ENCODE measurements at regions not wholly inside any gene's neighbourhood (a gene's known extent, or its start where the extent isn't known, plus 50 kb on each side); places are given as distances from the start of the nearest gene placed in this dataset.

DNA sequence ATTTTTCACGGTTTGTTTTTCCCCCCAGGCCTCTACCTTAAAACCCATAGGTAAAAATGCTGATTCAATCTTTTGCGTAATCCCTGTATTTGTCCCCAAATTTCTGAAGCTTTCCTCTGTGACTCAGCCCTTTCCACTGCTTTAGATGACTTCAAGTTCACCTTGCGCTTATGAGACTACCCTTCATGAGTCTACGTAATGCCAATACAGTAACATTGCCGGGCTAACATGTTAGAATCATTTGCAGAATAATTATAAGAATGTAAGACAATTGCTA is 283.0 kb downstream of the TMX3 start:
- intact Hi-C loops (cut with micrococcal nuclease), result no loop called here
- CTCF ChIA-PET, result no interaction called here
- Mint-ChIP-seq H3K27me3 (ENCODE audit: low read depth) (no peaks in the 10 kb centered on the region), H3K4me3 (no peak overlapping the region), H3K36me3 (ENCODE audit: low read depth) (no peaks in the 10 kb centered on the region), H3K9me3 (no peaks in the 10 kb centered on the region), H3K4me1 (ENCODE audit: low read depth) (peaks cover 4% of the 10 kb centered on the region), H3K27ac (no peak overlapping the region)
- no peak for DNase-seq

DNA sequence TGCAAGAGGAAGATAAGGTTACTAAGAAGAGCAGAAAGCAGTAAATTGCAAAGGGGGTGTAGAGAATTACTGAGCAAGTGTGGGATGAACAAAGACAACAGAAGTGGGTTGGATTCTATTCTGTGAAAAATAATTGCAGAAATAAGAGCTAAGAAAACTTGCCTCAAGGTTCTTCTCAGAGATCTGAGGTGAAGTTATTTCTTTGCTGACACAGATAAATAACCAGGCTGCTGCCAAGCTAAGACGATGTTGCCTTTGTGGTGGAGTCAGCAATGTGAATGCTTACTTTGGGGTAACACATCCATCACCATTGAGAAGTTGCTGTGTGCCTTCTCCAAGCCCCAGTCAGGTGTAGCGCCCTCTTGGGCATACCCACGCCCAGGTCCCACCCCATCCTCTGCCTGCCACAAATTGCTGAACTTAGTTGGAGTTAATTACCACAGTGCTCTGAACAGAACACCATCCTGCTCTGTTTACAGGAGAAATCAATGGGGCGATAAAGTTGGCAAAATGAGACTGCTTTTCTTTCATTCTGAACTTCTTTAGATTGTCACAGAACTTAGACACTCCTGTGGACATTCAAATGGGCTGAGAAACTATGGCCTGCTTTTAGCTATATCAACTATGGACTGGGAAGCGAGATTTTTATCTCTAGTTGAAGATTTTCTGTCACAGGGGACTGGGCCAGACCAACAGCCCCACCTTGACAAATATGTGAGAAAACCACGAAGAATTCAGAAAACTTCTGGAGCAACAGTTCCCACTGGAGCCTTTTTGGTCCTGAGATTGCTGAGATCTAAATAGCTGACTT is 283.6 kb downstream of the TMX3 start:
- Mint-ChIP-seq H3K36me3 (ENCODE audit: low read depth) (no peaks in the 10 kb centered on the region), H3K27ac (no peak overlapping the region), H3K9me3 (no peaks in the 10 kb centered on the region), H3K27me3 (ENCODE audit: low read depth) (no peaks in the 10 kb centered on the region), H3K4me3 (no peak overlapping the region), H3K4me1 (ENCODE audit: low read depth) (peaks cover 1% of the 10 kb centered on the region)
- CTCF ChIA-PET, result no interaction called here
- intact Hi-C loops (cut with micrococcal nuclease), result no loop called here
- DNase-seq, result no peak

DNA sequence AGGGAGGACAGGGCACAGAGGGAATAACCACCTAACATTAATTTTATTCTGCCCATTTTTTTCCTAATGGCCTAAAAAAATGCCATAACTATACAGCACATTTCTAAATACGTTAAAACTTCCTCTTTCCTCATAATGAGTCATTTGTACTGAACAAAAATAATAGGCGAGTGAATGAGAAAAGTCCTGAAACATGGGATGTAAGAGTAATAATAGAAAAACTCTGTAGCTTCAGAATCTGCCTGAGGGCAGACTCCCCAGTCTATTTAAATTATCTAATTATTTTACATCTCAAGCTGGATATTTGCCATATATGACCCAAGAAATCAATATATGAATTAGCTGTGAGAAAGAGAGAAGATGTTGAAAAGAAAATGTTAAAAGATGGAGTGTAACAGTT is 285.1 kb downstream of the TMX3 start:
- CTCF ChIA-PET, result no interaction called here
- no peak overlapping the region for H3K4me3 Mint-ChIP-seq
- no peak overlapping the region for H3K27ac Mint-ChIP-seq
- no peaks in the 10 kb centered on the region for H3K9me3 Mint-ChIP-seq
- no peak for DNase-seq
- H3K4me1 Mint-ChIP-seq (ENCODE audit: low read depth), result no peaks in the 10 kb centered on the region
- H3K36me3 Mint-ChIP-seq (ENCODE audit: low read depth), result no peaks in the 10 kb centered on the region
- intact Hi-C loops (cut with micrococcal nuclease), result no loop called here
- H3K27me3 Mint-ChIP-seq (ENCODE audit: low read depth), result no peaks in the 10 kb centered on the region

DNA sequence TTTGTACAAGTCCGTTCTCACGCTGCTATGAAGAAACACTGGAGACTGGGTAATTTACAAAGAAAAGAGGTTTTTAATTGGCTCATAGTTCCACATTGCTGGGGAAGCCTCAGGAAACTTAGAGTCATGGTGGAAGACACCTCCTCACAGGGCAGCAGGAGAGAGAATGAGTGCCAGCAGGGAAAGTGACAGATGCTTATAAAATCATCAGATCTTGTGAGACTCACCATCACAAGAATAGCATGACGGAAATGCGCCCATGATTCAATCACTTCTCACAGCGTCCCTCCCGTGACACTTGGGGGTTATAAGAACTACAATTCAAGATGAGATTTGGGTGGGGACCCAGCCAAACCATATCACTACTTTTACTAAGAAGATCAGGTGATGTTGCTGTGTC is 285.8 kb downstream of the TMX3 start:
- no peaks in the 10 kb centered on the region for H3K27me3 Mint-ChIP-seq (ENCODE audit: low read depth)
- H3K9me3 Mint-ChIP-seq, result no peaks in the 10 kb centered on the region
- DNase-seq, result no peak
- CTCF ChIA-PET, result no interaction called here
- no peak overlapping the region for H3K4me3 Mint-ChIP-seq
- H3K4me1 Mint-ChIP-seq (ENCODE audit: low read depth), result no peaks in the 10 kb centered on the region
- no peak overlapping the region for H3K27ac Mint-ChIP-seq
- intact Hi-C loops (cut with micrococcal nuclease), result no loop called here
- no peaks in the 10 kb centered on the region for H3K36me3 Mint-ChIP-seq (ENCODE audit: low read depth)

DNA sequence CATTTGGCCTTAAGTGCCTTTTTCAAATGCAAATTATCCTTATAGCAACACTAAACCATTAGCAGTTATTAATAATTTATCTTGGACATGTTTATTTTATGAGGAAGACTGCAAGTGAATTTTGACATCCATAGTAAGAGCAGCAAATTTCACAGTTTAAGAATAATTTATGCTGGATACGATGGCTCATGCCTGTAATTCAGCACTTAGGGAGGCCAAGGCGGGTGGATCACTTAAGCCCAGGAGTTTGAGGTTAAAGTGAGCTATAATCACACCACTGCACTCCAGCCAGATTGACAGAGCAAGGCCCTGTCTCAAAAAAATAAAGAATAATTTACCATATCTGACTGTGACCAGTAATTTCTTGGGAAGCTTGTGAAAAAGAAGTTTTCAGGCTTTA is 286.2 kb downstream of the TMX3 start:
- Mint-ChIP-seq H3K9me3 (no peaks in the 10 kb centered on the region), H3K4me3 (no peak overlapping the region)
- intact Hi-C loops (cut with micrococcal nuclease), result no loop called here

DNA sequence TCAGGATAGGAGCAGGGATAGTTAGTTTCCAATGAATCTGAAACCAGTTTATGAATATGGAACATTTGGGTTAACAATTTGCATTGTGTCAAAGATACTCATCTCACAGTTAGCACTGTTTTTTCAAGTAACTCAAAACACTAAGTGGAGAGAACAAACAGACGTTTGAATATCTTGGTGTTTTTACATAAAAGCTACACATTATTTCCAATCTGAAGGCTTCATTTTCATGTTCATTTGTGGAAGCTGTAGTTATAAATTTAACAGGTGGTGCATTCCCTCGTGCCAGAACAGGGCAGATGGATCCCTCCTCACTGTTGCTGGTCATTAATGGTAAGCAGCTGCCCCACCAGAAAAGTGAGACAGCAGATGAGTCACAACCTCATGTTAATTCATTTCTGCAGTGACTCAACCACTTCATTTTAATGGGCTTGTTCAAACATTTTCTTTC is 286.9 kb downstream of the TMX3 start:
- Mint-ChIP-seq H3K4me3 (no peak overlapping the region), H3K27me3 (ENCODE audit: low read depth) (no peaks in the 10 kb centered on the region)
- intact Hi-C loops (cut with micrococcal nuclease), result no loop called here

More for the DNA sequence above, 286.2 kb downstream of the TMX3 start:
- Mint-ChIP-seq H3K4me1 (ENCODE audit: low read depth) (no peaks in the 10 kb centered on the region), H3K27me3 (ENCODE audit: low read depth) (no peaks in the 10 kb centered on the region), H3K27ac (no peak overlapping the region), H3K36me3 (ENCODE audit: low read depth) (no peaks in the 10 kb centered on the region)
- no peak for DNase-seq
- CTCF ChIA-PET, result no interaction called here

DNA sequence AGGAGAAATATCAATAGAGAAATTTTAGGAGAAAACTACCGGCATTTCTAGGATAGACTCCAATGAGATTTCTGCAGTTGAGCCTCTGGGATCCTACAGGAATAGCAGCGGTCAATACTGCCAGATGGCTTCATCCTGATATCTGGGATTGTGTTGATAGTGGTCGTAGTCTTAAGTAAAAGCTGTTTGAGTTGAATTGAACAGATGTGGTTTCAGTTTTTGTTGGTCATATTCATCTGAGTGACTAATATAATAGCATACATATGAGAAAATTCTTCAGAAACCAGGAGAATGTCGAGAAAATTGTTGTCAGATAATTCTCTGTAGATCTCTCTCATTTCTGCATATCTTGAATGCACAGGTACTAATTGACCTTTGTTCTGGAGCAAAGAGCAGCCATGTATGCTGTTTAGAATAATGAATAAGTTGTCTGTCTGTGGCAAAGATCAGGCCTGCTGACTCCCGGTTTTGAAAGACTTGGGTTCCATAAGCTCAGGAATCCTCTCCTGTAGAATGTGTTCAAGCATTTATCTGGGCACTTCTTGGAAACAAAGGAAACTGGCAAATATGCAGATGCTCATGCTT is 288.1 kb downstream of the TMX3 start:
- intact Hi-C loops (cut with micrococcal nuclease), result no loop called here
- H3K27me3 Mint-ChIP-seq (ENCODE audit: low read depth), result no peaks in the 10 kb centered on the region
- no peaks in the 10 kb centered on the region for H3K36me3 Mint-ChIP-seq (ENCODE audit: low read depth)
- no peak overlapping the region for H3K4me3 Mint-ChIP-seq
- H3K9me3 Mint-ChIP-seq, result peaks cover 7% of the 10 kb centered on the region
- H3K27ac Mint-ChIP-seq, result no peak overlapping the region
- H3K4me1 Mint-ChIP-seq (ENCODE audit: low read depth), result no peaks in the 10 kb centered on the region
- CTCF ChIA-PET, result no interaction called here
- no peak for DNase-seq

More for the DNA sequence above, 286.9 kb downstream of the TMX3 start:
- Mint-ChIP-seq H3K27ac (no peak overlapping the region), H3K9me3 (peaks cover 2% of the 10 kb centered on the region), H3K36me3 (ENCODE audit: low read depth) (no peaks in the 10 kb centered on the region), H3K4me1 (ENCODE audit: low read depth) (no peaks in the 10 kb centered on the region)
- CTCF ChIA-PET, result no interaction called here
- DNase-seq, result no peak

- Mint-ChIP-seq H3K36me3 (ENCODE audit: low read depth) (no peaks in the 10 kb centered on the region), H3K4me3 (no peak overlapping the region), H3K9me3 (peaks cover 7% of the 10 kb centered on the region), H3K27me3 (ENCODE audit: low read depth) (peaks cover 2% of the 10 kb centered on the region), H3K27ac (no peak overlapping the region), H3K4me1 (ENCODE audit: low read depth) (no peaks in the 10 kb centered on the region)
- DNase-seq, result no peak
- CTCF ChIA-PET, result interaction anchor here (0.6 kb wide), 1 partner anchor 14 kb away, joined by 3 read pairs; no protein-coding TSS in a partner anchor
- intact Hi-C loops (cut with micrococcal nuclease), result no loop called here
Measured at GRCh38 chr18:68418881-68419280, 296.0 kb downstream of the TMX3 start.

GRCh38 chr18:68418226-68418868 is 296.6 kb downstream of the TMX3 start:
- CTCF ChIA-PET, result no interaction called here
- Mint-ChIP-seq H3K4me3 (no peak overlapping the region), H3K9me3 (peaks cover 7% of the 10 kb centered on the region), H3K4me1 (ENCODE audit: low read depth) (no peaks in the 10 kb centered on the region), H3K36me3 (ENCODE audit: low read depth) (no peaks in the 10 kb centered on the region), H3K27me3 (ENCODE audit: low read depth) (peaks cover 2% of the 10 kb centered on the region), H3K27ac (no peak overlapping the region)
- intact Hi-C loops (cut with micrococcal nuclease), result no loop called here
- no peak for DNase-seq

DNA sequence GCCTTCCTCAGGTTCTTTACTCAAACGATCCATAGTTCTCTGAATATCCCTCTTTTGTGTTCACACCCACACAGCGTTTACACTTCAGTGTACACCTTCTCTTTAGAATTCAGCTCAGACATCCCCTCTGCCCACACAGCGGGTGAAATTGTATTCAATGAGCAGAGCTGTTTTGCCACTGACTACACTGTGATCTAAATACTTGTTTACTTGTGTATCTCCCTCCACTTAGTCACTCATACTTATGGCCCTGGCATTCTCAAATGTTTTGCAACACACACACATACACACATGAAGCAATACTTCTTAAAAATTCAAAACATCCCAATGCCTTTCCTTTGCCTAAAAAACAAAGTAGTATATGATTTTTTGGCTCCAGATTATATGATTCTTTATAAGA is 297.1 kb downstream of the TMX3 start:
- intact Hi-C loops (cut with micrococcal nuclease), result no loop called here
- no peaks in the 10 kb centered on the region for H3K4me1 Mint-ChIP-seq (ENCODE audit: low read depth)
- CTCF ChIA-PET, result no interaction called here
- peaks cover 5% of the 10 kb centered on the region for H3K9me3 Mint-ChIP-seq
- no peaks in the 10 kb centered on the region for H3K36me3 Mint-ChIP-seq (ENCODE audit: low read depth)
- no peak overlapping the region for H3K4me3 Mint-ChIP-seq
- H3K27ac Mint-ChIP-seq, result no peak overlapping the region
- H3K27me3 Mint-ChIP-seq (ENCODE audit: low read depth), result peaks cover 2% of the 10 kb centered on the region
- DNase-seq, result no peak

GRCh38 chr18:68417166-68417799 is 297.6 kb downstream of the TMX3 start:
- no peak overlapping the region for H3K4me3 Mint-ChIP-seq
- H3K27ac Mint-ChIP-seq, result no peak overlapping the region
- intact Hi-C loops (cut with micrococcal nuclease), result no loop called here
- no peak for DNase-seq
- H3K27me3 Mint-ChIP-seq (ENCODE audit: low read depth), result peaks cover 2% of the 10 kb centered on the region
- no peaks in the 10 kb centered on the region for H3K4me1 Mint-ChIP-seq (ENCODE audit: low read depth)
- H3K36me3 Mint-ChIP-seq (ENCODE audit: low read depth), result no peaks in the 10 kb centered on the region
- peaks cover 2% of the 10 kb centered on the region for H3K9me3 Mint-ChIP-seq
- CTCF ChIA-PET, result no interaction called here

GRCh38 chr18:68414407-68414806 is 300.5 kb downstream of the TMX3 start:
- Mint-ChIP-seq H3K36me3 (ENCODE audit: low read depth) (no peaks in the 10 kb centered on the region), H3K27me3 (ENCODE audit: low read depth) (no peaks in the 10 kb centered on the region), H3K4me3 (no peak overlapping the region), H3K4me1 (ENCODE audit: low read depth) (no peaks in the 10 kb centered on the region), H3K27ac (no peak overlapping the region), H3K9me3 (no peaks in the 10 kb centered on the region)
- CTCF ChIA-PET, result no interaction called here
- intact Hi-C loops (cut with micrococcal nuclease), result no loop called here
- DNase-seq, result no peak

DNA sequence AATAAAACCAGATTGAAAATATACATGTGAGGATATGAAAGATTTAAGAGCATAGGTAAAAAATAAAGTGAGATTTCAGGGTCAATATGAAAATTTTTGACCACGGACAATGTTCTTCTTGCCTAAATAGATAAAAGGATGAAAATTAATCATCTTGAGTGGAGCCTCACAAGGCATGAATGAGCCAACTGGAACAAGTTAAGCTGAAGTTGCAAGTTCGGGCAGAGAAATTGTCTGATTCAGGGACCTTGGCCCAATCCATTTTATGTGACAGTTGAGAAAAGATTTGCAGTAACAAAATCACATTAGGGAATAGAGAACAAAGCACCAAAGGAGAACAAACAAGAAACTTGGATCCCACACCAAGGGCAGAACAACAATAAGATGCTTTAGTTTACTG is 305.3 kb downstream of the TMX3 start:
- Mint-ChIP-seq H3K27ac (no peak overlapping the region), H3K4me1 (ENCODE audit: low read depth) (no peaks in the 10 kb centered on the region), H3K9me3 (no peaks in the 10 kb centered on the region), H3K4me3 (no peak overlapping the region), H3K27me3 (ENCODE audit: low read depth) (no peaks in the 10 kb centered on the region), H3K36me3 (ENCODE audit: low read depth) (no peaks in the 10 kb centered on the region)
- CTCF ChIA-PET, result no interaction called here
- intact Hi-C loops (cut with micrococcal nuclease), result no loop called here
- DNase-seq, result no peak
